IPS-20b (cell line): ENCODE measurements at regions not wholly inside any gene's neighbourhood (a gene's known extent, or its start where the extent isn't known, plus 50 kb on each side); places are given as distances from the start of the nearest gene placed in this dataset.

Experiments
- H3K27ac ChIP-seq: one replicate; pipeline ENCODE4 v1.5.1; 2013; ENCODE audit warnings: low read length
- H3K27me3 ChIP-seq: 2 replicates; pipeline ENCODE4 v1.6.1; 2013; ENCODE audit warnings: mild to moderate bottlenecking, low read length, inconsistent platforms; ENCODE audit not compliant: insufficient read depth
- H3K36me3 ChIP-seq: 2 replicates; pipeline ENCODE4 v1.6.1; 2013; ENCODE audit warnings: low read depth, mild to moderate bottlenecking, inconsistent platforms, low read length, moderate library complexity; ENCODE audit not compliant: insufficient read depth
- H3K4me1 ChIP-seq: 2 replicates; pipeline ENCODE4 v1.6.1; 2013; ENCODE audit warnings: mild to moderate bottlenecking, control low read depth, inconsistent platforms, low read length, moderate library complexity; ENCODE audit not compliant: insufficient read depth
- H3K4me3 ChIP-seq: 2 replicates; pipeline ENCODE4 v1.5.1; 2013; ENCODE audit warnings: mild to moderate bottlenecking, low read length, inconsistent platforms
- H3K9ac ChIP-seq: 2 replicates; pipeline ENCODE4 v1.6.1; 2013; ENCODE audit warnings: low read depth, mild to moderate bottlenecking, inconsistent platforms, low read length, moderate library complexity
- H3K9me3 ChIP-seq: 2 replicates; pipeline ENCODE4 v1.6.1; 2013; ENCODE audit warnings: mild to moderate bottlenecking, low read depth, low read length, inconsistent platforms; ENCODE audit not compliant: insufficient read depth

GRCh38 chr12:54127538-54128259, 61.1 kb downstream of the SMUG1 start:
- peaks cover 100% of the 10 kb centered on the region for H3K27me3 ChIP-seq
- no peak overlapping the region for H3K4me3 ChIP-seq
- no peak overlapping the region for H3K27ac ChIP-seq
- H3K9me3 ChIP-seq, result no peaks in the 10 kb centered on the region; the same call in 1 of the 2 replicates
- no peak overlapping the region for H3K9ac ChIP-seq
- H3K4me1 ChIP-seq, result peaks cover 4% of the 10 kb centered on the region; the same call in 1 of the 2 replicates
- H3K36me3 ChIP-seq, result no peaks in the 10 kb centered on the region

GRCh38 chr12:54128416-54128815, 60.4 kb downstream of the SMUG1 start:
- Histone ChIP-seq H3K4me3 (no peak overlapping the region), H3K4me1 (peaks cover 4% of the 10 kb centered on the region; the same call in 1 of the 2 replicates), H3K27ac (no peak overlapping the region), H3K9ac (no peak overlapping the region), H3K27me3 (peaks cover 100% of the 10 kb centered on the region), H3K36me3 (no peaks in the 10 kb centered on the region), H3K9me3 (no peaks in the 10 kb centered on the region; the same call in 1 of the 2 replicates)

GRCh38 chr12:54129028-54129903, 59.5 kb downstream of the SMUG1 start:
- Histone ChIP-seq H3K27me3 (peaks cover 100% of the 10 kb centered on the region), H3K27ac (no peak overlapping the region), H3K36me3 (no peaks in the 10 kb centered on the region), H3K4me3 (no peak overlapping the region), H3K9ac (no peak overlapping the region), H3K4me1 (peaks cover 4% of the 10 kb centered on the region; the same call in 1 of the 2 replicates), H3K9me3 (no peaks in the 10 kb centered on the region; the same call in 1 of the 2 replicates)
